ENCODE measurements at regions not wholly inside any gene's neighbourhood (a gene's known extent, or its start where the extent isn't known, plus 50 kb on each side); places are given as distances from the start of the nearest gene placed in this dataset.

GRCh38 chrX:109848461-109849050 is 115.5 kb upstream of the ACSL4 start:
- in situ Hi-C loops (cut with MboI; ENCODE audit: low sequenced_read_pairs, unreplicated experiment), result no loop called here
- no peak for DNase-seq (ENCODE audit: low spot score)
- no peak for TF ChIP-seq CTCF (IDR thresholded peaks at IDR 0.05; ENCODE audit: borderline replicate concordance, control extremely low read depth, extremely low read depth, insufficient read depth, missing control alignments)

GRCh38 chrX:109854096-109854495 is 121.0 kb upstream of the ACSL4 start:
- in situ Hi-C loops (cut with MboI; ENCODE audit: low sequenced_read_pairs, unreplicated experiment), result loop anchor here (10.0 kb wide), 1 partner anchor 139 kb away; no protein-coding TSS in a partner anchor
- TF ChIP-seq CTCF (IDR thresholded peaks at IDR 0.05; ENCODE audit: borderline replicate concordance, control extremely low read depth, extremely low read depth, insufficient read depth, missing control alignments), result no peak

GRCh38 chrX:109855501-109855900 is 122.4 kb upstream of the ACSL4 start:
- DNase-seq (ENCODE audit: low spot score), result no peak
- in situ Hi-C loops (cut with MboI; ENCODE audit: low sequenced_read_pairs, unreplicated experiment), result loop anchor here (10.0 kb wide), 1 partner anchor 141 kb away; no protein-coding TSS in a partner anchor
- no peak for TF ChIP-seq CTCF (IDR thresholded peaks at IDR 0.05; ENCODE audit: borderline replicate concordance, control extremely low read depth, extremely low read depth, insufficient read depth, missing control alignments)

More at GRCh38 chrX:109854096-109854495, 121.0 kb upstream of the ACSL4 start:
- DNase-seq (ENCODE audit: low spot score), result no peak

- no peak for DNase-seq (ENCODE audit: low spot score)
- TF ChIP-seq CTCF (IDR thresholded peaks at IDR 0.05; ENCODE audit: borderline replicate concordance, control extremely low read depth, extremely low read depth, insufficient read depth, missing control alignments), result peak; percentile 41
- in situ Hi-C loops (cut with MboI; ENCODE audit: low sequenced_read_pairs, unreplicated experiment), result loop anchor here (10.0 kb wide), 1 partner anchor 142 kb away; no protein-coding TSS in a partner anchor
These were observed 123.9 kb upstream of the ACSL4 start for GRCh38 chrX:109856974-109857373.

- no peak for TF ChIP-seq CTCF (IDR thresholded peaks at IDR 0.05; ENCODE audit: borderline replicate concordance, control extremely low read depth, extremely low read depth, insufficient read depth, missing control alignments)
- no peak for DNase-seq (ENCODE audit: low spot score)
- in situ Hi-C loops (cut with MboI; ENCODE audit: low sequenced_read_pairs, unreplicated experiment), result loop anchor here (10.0 kb wide), 1 partner anchor 143 kb away; no protein-coding TSS in a partner anchor
These were observed 124.6 kb upstream of the ACSL4 start for GRCh38 chrX:109857584-109858228.

GRCh38 chrX:109858602-109859341 is 125.7 kb upstream of the ACSL4 start:
- TF ChIP-seq CTCF (IDR thresholded peaks at IDR 0.05; ENCODE audit: borderline replicate concordance, control extremely low read depth, extremely low read depth, insufficient read depth, missing control alignments), result no peak
- DNase-seq (ENCODE audit: low spot score), result no peak
- in situ Hi-C loops (cut with MboI; ENCODE audit: low sequenced_read_pairs, unreplicated experiment), result loop anchor here (10.0 kb wide), 1 partner anchor 144 kb away; no protein-coding TSS in a partner anchor

Data from GM13976 (cell line).